ENCODE measurements at regions not wholly inside any gene's neighbourhood (a gene's known extent, or its start where the extent isn't known, plus 50 kb on each side); places are given as distances from the start of the nearest gene placed in this dataset.

- TF ChIP-seq CTCF (conservative IDR thresholded peaks at IDR 0.05; ENCODE audit: low read depth, low read length) = no peak
- TF ChIP-seq EZH2 (IDR thresholded peaks at IDR 0.05; ENCODE audit: borderline replicate concordance, low read depth, low read length, poor library complexity, severe bottlenecking) = no peak
These were observed 510.9 kb upstream of the CDH18 start for GRCh38 chr5:20498926-20499325.

Measured in A673 (cell line).